Gastrocnemius medialis (tissue), 4 donors: ENCODE measurements at regions not wholly inside any gene's neighbourhood (a gene's known extent, or its start where the extent isn't known, plus 50 kb on each side); places are given as distances from the start of the nearest gene placed in this dataset.

ENCODE experiments used
- ATAC-seq, 2 donors: fragments of 150-250 bp; one replicate each; pipeline ENCODE4 v1.9.1; 2016
- DNase-seq, 2 donors: peaks; one replicate each; pipeline ENCODE4 v3.0.0-alpha.2; 2019
- H3K27ac ChIP-seq, 4 donors: fragments of 200-600 bp; sonication (generic); 1 replicate in 1 of 4; 2 replicates in 3 of 4; pipeline ENCODE4 v1.5.1; 2016 to 2018; ENCODE audit warnings: mild to moderate bottlenecking in 2 of 4, moderate library complexity in 1 of 4
- H3K27me3 ChIP-seq, 3 donors: fragments of 200-600 bp; sonication (generic) in 2 of 3; 1 replicate in 1 of 3; 2 replicates in 2 of 3; pipeline versions ENCODE4 v1.5.1 to v1.6.0; 2016 to 2019; ENCODE audit warnings: mild to moderate bottlenecking in 1 of 3, moderate library complexity in 1 of 3
- H3K36me3 ChIP-seq, 2 donors: fragments of 200-600 bp; sonication (generic) in 1 of 2; one replicate each; pipeline ENCODE4 v1.5.1; 2017 to 2018
- H3K4me1 ChIP-seq, 2 donors: fragments of 200-600 bp; sonication (generic) in 1 of 2; one replicate each; pipeline ENCODE4 v1.5.1; 2016 to 2017; ENCODE audit warnings: mild to moderate bottlenecking in 2 of 2
- H3K4me3 ChIP-seq, 4 donors: fragments of 200-600 bp; sonication (generic) in 3 of 4; 1 replicate in 1 of 4; 2 replicates in 3 of 4; pipeline ENCODE4 v1.5.1; 2016 to 2019; ENCODE audit warnings: mild to moderate bottlenecking in 2 of 4
- H3K9me3 ChIP-seq, 3 donors: fragments of 200-600 bp; sonication (generic) in 2 of 3; 1 replicate in 1 of 3; 2 replicates in 2 of 3; pipeline ENCODE4 v1.5.1; 2016 to 2019
- POLR2A ChIP-seq, 2 donors: fragments of 450-650 bp; IDR thresholded peaks; one replicate each; pipeline ENCODE4 v1.6.1; 2017; ENCODE audit warnings: antibody characterized with exemption in 2 of 2, mild to moderate bottlenecking in 2 of 2, moderate library complexity in 2 of 2
- in situ Hi-C, 4 donors: fragments of 200-750 bp; cut with MboI; loops; one replicate each; pipeline versions ENCODE4 v1.15.0 to v1.8.0; 2017; ENCODE audit warnings: low sequenced_read_pairs in 4 of 4
- intact Hi-C: fragments of 100-400 bp; cut with DNase I; formaldehyde crosslinking; loops from one replicate; pipeline ENCODE4 v1.15.1; 2023; ENCODE audit warnings: low total_unique reads
- TF ChIP-seq, protein P1 (sequence below), 5 experiments: fragments of 450-650 bp in 3 of 5; fragments of 200-600 bp in 2 of 5; sonication (generic) in 2 of 5; IDR thresholded peaks in 4 of 5; conservative IDR thresholded peaks in 1 of 5; 1 replicate in 4 of 5; 2 replicates in 1 of 5; pipeline ENCODE4 v1.5.1; 2016 to 2019; ENCODE audit warnings: antibody characterized with exemption in 5 of 5, mild to moderate bottlenecking in 3 of 5, moderate library complexity in 3 of 5

DNA sequence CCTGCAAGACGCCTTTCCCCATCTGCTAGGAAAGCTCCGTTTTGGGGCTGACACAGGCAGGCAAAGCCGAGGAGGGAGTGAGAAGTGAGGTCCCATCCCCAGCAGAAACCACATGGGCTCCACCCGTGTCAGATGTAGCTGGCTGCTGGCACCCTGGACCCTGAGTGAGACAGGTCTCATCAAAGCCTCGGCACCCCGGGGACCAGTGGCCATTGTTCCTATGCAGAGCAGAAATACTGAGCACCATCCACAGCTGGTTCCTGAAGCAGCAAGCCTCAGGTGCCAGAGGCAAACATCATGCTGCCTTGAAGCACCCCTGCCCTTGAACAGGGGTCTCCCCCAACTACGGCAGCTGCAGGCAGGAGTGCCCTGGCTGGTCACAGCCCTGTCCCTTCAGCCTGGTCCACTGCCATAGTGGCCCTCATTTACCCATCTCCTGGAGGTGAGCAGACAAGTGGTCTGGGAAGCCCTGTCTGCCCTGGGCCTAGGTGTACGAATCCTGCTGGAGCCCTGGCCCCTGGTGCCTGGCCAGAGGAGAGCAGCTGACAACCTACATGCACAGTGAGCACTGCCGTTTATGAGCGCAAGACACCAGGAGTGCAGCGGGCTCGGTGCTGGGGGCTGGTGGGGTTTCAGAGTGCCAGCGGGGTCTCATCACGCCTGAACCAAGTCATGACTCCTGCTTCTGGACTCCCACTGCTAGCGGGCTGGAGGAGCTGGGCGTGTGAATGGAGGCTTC, 289.8 kb upstream of the RTL1 start:
- no peaks in the 10 kb centered on the region for H3K9me3 ChIP-seq
- TF ChIP-seq POLR2A (IDR thresholded peaks at IDR 0.05): no peak
- TF ChIP-seq, protein P1, sequence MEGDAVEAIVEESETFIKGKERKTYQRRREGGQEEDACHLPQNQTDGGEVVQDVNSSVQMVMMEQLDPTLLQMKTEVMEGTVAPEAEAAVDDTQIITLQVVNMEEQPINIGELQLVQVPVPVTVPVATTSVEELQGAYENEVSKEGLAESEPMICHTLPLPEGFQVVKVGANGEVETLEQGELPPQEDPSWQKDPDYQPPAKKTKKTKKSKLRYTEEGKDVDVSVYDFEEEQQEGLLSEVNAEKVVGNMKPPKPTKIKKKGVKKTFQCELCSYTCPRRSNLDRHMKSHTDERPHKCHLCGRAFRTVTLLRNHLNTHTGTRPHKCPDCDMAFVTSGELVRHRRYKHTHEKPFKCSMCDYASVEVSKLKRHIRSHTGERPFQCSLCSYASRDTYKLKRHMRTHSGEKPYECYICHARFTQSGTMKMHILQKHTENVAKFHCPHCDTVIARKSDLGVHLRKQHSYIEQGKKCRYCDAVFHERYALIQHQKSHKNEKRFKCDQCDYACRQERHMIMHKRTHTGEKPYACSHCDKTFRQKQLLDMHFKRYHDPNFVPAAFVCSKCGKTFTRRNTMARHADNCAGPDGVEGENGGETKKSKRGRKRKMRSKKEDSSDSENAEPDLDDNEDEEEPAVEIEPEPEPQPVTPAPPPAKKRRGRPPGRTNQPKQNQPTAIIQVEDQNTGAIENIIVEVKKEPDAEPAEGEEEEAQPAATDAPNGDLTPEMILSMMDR (IDR thresholded peaks at IDR 0.05 in 4 of 5, conservative IDR thresholded peaks at IDR 0.05 in 1 of 5): no peak
- intact Hi-C loops (no loop called here), in situ Hi-C loops (no loop called here)
- no peaks in the 10 kb centered on the region for H3K27me3 ChIP-seq
- no peak for DNase-seq
- ATAC-seq: no peak
- H3K4me3 ChIP-seq: no peak overlapping the region
- no peak overlapping the region for H3K27ac ChIP-seq
- H3K36me3 ChIP-seq: no peaks in the 10 kb centered on the region
- H3K4me1 ChIP-seq: no peaks in the 10 kb centered on the region

GRCh38 chr14:101193845-101194372, 290.4 kb upstream of the RTL1 start:
- H3K36me3 ChIP-seq: no peaks in the 10 kb centered on the region
- in situ Hi-C loops (no loop called here), intact Hi-C loops (no loop called here)
- no peak overlapping the region for H3K4me3 ChIP-seq
- no peaks in the 10 kb centered on the region for H3K9me3 ChIP-seq
- ATAC-seq: no peak
- H3K4me1 ChIP-seq: no peaks in the 10 kb centered on the region
- TF ChIP-seq POLR2A (IDR thresholded peaks at IDR 0.05): no peak
- TF ChIP-seq, protein P1 (IDR thresholded peaks at IDR 0.05 in 4 of 5, conservative IDR thresholded peaks at IDR 0.05 in 1 of 5): no peak
- no peaks in the 10 kb centered on the region for H3K27me3 ChIP-seq
- no peak overlapping the region for H3K27ac ChIP-seq
- DNase-seq: no peak

DNA sequence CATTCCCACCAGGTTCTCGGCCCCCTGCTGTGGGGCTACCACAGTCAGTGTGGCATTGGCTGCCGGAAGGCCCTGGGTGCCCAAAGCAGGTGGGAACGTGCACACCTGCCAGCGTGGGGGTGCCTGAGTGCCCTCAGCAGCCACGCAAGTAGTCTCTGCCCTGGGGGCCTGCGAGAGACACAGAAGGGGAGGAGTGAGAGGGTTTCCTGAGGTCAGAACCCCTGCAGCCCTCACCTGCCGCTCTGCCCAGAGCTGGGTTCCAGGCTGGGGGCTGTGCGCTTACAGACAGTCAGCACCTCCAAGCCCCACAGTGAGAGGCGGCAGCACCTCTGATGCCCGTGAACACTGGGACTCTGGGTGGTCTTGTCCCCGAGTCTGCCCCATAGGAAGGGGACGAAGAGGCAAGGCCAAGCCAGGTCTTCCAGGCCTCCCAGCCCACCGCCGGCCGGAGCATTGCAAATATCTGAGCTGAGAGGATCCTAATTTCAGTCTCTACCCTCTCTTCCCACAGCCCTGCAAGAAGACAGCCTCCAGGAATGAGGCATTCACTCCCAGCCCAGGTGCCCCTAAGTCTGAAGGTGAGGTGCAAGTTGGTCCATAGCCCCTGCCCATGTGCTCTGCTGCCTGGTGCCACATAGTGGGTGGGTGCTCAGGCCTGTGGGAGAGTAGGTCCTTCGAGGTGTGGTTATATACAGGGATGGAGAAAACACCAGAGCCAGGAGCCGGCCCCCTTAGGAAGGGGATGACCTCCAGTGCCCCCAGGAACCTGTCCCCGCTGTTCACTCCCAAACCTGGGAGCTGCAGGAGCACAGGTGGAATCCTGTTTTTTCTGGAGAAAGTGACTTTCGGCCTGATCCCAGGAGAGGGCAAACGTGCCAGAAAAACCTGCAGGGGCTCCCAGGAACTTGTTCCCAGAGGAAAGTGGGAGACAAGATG, 291.1 kb upstream of the RTL1 start:
- TF ChIP-seq, protein P1 (IDR thresholded peaks at IDR 0.05 in 4 of 5, conservative IDR thresholded peaks at IDR 0.05 in 1 of 5): no peak
- TF ChIP-seq POLR2A (IDR thresholded peaks at IDR 0.05): no peak
- DNase-seq (no peak), ATAC-seq (no peak)
- intact Hi-C loops (no loop called here), in situ Hi-C loops (no loop called here)
- H3K36me3 ChIP-seq: no peaks in the 10 kb centered on the region
- H3K27ac ChIP-seq: no peak overlapping the region
- no peak overlapping the region for H3K4me3 ChIP-seq
- no peaks in the 10 kb centered on the region for H3K9me3 ChIP-seq
- H3K4me1 ChIP-seq: no peaks in the 10 kb centered on the region
- no peaks in the 10 kb centered on the region for H3K27me3 ChIP-seq

GRCh38 chr14:101195309-101195901, 291.9 kb upstream of the RTL1 start:
- Histone ChIP-seq H3K27ac (no peak overlapping the region), H3K4me1 (no peaks in the 10 kb centered on the region), H3K27me3 (no peaks in the 10 kb centered on the region), H3K4me3 (no peak overlapping the region), H3K36me3 (no peaks in the 10 kb centered on the region), H3K9me3 (no peaks in the 10 kb centered on the region)
- ATAC-seq (no peak), DNase-seq (no peak)
- in situ Hi-C loops: no loop called here
- TF ChIP-seq, protein P1 (IDR thresholded peaks at IDR 0.05 in 4 of 5, conservative IDR thresholded peaks at IDR 0.05 in 1 of 5): no peak
- intact Hi-C loops: no loop called here
